ENCODE measurements at regions not wholly inside any gene's neighbourhood (a gene's known extent, or its start where the extent isn't known, plus 50 kb on each side); places are given as distances from the start of the nearest gene placed in this dataset.

DNA sequence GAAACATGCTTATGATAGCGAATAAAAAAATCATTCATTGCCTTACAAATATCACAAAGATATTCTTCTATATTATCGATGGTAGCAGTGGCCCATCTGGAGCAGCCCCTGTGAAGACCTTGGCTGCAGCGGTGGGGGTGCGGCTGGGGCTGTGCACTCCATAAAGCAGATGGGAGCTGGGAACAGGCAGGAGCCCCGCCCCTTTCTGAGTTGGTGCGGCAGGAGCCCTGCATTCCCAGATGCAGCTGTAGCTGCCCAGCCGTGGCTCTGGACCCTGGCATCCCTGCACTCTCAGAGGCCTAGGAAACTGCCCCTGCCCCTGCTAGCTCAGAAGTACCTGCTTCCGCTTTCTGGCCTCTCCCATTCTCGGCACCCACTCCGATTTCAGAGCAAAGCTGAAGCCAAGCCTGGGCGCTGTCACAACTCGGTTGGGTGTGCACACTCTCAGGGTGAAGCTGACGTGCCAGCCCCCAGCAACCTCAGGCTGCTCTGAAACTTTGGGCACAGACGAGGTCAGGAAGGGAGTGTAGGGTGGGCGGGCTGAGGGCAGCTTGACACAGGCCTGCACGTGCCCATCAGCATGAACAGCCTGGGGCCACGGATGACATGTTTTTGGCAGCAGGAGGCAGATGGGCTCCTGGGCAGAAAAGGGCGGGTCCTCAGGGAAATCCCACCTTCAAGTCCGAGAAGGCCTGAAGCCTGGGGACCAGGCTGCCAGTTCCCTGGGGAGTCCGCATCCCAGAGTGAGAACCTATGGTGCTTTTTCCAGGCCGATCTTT is 1440.8 kb upstream of the ACO1 start:
- no peak for TF ChIP-seq POLR2A (IDR thresholded peaks at IDR 0.05)
- TF ChIP-seq, protein P1, sequence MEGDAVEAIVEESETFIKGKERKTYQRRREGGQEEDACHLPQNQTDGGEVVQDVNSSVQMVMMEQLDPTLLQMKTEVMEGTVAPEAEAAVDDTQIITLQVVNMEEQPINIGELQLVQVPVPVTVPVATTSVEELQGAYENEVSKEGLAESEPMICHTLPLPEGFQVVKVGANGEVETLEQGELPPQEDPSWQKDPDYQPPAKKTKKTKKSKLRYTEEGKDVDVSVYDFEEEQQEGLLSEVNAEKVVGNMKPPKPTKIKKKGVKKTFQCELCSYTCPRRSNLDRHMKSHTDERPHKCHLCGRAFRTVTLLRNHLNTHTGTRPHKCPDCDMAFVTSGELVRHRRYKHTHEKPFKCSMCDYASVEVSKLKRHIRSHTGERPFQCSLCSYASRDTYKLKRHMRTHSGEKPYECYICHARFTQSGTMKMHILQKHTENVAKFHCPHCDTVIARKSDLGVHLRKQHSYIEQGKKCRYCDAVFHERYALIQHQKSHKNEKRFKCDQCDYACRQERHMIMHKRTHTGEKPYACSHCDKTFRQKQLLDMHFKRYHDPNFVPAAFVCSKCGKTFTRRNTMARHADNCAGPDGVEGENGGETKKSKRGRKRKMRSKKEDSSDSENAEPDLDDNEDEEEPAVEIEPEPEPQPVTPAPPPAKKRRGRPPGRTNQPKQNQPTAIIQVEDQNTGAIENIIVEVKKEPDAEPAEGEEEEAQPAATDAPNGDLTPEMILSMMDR (IDR thresholded peaks at IDR 0.05), result no peak

All from thyroid gland (tissue), 4 donors.